Endothelial cell of umbilical vein (primary cell): ENCODE measurements at regions not wholly inside any gene's neighbourhood (a gene's known extent, or its start where the extent isn't known, plus 50 kb on each side); places are given as distances from the start of the nearest gene placed in this dataset.

Source experiments
- BruUV-seq: library from RNA; stranded (reverse); fragments of 400-500 nt; replicated peaks from 2 replicates; lab custom pipeline; 2021; lab: Mats Ljungman, UMichigan
- CTCF ChIA-PET: fragments of 300-600, 350-600 bp; sonication (Branson Sonifier 250); formaldehyde crosslinking; loops from one replicate; lab custom pipeline; 2021; ENCODE audit warnings: antibody characterized with exemption, inconsistent platforms; lab: Charles Lee
- POLR2A ChIA-PET: fragments of 300-600, 350-600 bp; sonication (Branson Sonifier 250); formaldehyde crosslinking; loops from one replicate; lab custom pipeline; 2021; ENCODE audit warnings: antibody characterized with exemption, inconsistent platforms; lab: Charles Lee
- DNase-seq: peaks from one replicate; pipeline ENCODE4 v3.0.0-alpha.2; 2011; ENCODE audit warnings: low read depth, low spot score
- FAIRE-seq: peaks from 2 replicates; lab custom pipeline; 2011; peaks lifted over from hg19 to GRCh38; lab: Jason Lieb, UNC
- H2AFZ ChIP-seq: 2 replicates; pipeline ENCODE4 v1.6.0; 2012; ENCODE audit warnings: low read depth, low read length, control low read depth, inconsistent platforms
- H3K27ac ChIP-seq: 2 replicates; pipeline ENCODE4 v1.5.1; 2011; ENCODE audit warnings: low read depth, mild to moderate bottlenecking, control low read depth, low read length, moderate library complexity; ENCODE audit not compliant: insufficient read depth
- H3K27me3 ChIP-seq, 2 experiments: 2 replicates each; pipeline versions ENCODE4 v1.6.0 to v1.6.1; 2011; ENCODE audit warnings: low read length in 2 of 2, mixed read lengths in 1 of 2; ENCODE audit not compliant: control insufficient read depth in 2 of 2, insufficient read depth in 2 of 2
- H3K36me3 ChIP-seq, 2 experiments: 2 replicates in 1 of 2; 3 replicates in 1 of 2; pipeline ENCODE4 v1.5.1; 2011; ENCODE audit warnings: low read length in 2 of 2, mild to moderate bottlenecking in 1 of 2, moderate library complexity in 1 of 2; ENCODE audit not compliant: control insufficient read depth in 2 of 2, insufficient read depth in 2 of 2; ENCODE audit errors: extremely low read depth in 1 of 2
- H3K4me1 ChIP-seq: 3 replicates; pipeline ENCODE4 v1.5.1; 2011; ENCODE audit warnings: mild to moderate bottlenecking, low read length; ENCODE audit not compliant: control insufficient read depth, insufficient read depth; ENCODE audit errors: extremely low read depth
- H3K4me2 ChIP-seq: 2 replicates; pipeline ENCODE4 v1.6.1; 2011; ENCODE audit warnings: low read length, control low read depth, mixed read lengths; ENCODE audit not compliant: insufficient read depth
- H3K4me3 ChIP-seq, 3 experiments: fragments of 200-600 bp in 1 of 3; sonication (generic), shearing (Covaris generic) in 1 of 3; replicated peaks in 1 of 3; 2 replicates each; pipeline ENCODE4 v1.5.1; 2011 to 2016; ENCODE audit warnings: control low read depth in 3 of 3, low read length in 3 of 3, mild to moderate bottlenecking in 2 of 3, inconsistent platforms in 1 of 3, low read depth in 1 of 3, moderate library complexity in 1 of 3; ENCODE audit not compliant: insufficient read depth in 1 of 3
- H3K79me2 ChIP-seq: 2 replicates; pipeline ENCODE4 v1.6.0; 2012; ENCODE audit warnings: low read length, inconsistent platforms; ENCODE audit not compliant: control insufficient read depth, insufficient read depth
- H3K9ac ChIP-seq: replicated peaks from 2 replicates; pipeline ENCODE3; 2011; ENCODE audit warnings: low read length, control low read depth; ENCODE audit not compliant: insufficient read depth; ENCODE audit errors: extremely low read depth
- H3K9me1 ChIP-seq: replicated peaks from 3 replicates; pipeline ENCODE4 v1.6.0; 2011; ENCODE audit warnings: mild to moderate bottlenecking, low read length; ENCODE audit not compliant: control insufficient read depth, insufficient read depth; ENCODE audit errors: extremely low read depth
- H3K9me3 ChIP-seq: replicated peaks from 2 replicates; pipeline ENCODE4 v1.5.1; 2012; ENCODE audit warnings: low read length, inconsistent platforms; ENCODE audit not compliant: control insufficient read depth, insufficient read depth
- H4K20me1 ChIP-seq: replicated peaks from 2 replicates; pipeline ENCODE3; 2011; ENCODE audit warnings: mild to moderate bottlenecking, low read length; ENCODE audit not compliant: control insufficient read depth, insufficient read depth; ENCODE audit errors: extremely low read depth
- CTCF ChIP-seq, 2 donors: IDR thresholded peaks; 1 replicate in 1 of 2; 2 replicates in 1 of 2; pipeline ENCODE4 v1.5.1; 2011; ENCODE audit warnings: low read length in 2 of 2, mild to moderate bottlenecking in 2 of 2, moderate library complexity in 2 of 2, control low read depth in 1 of 2, inconsistent platforms in 1 of 2, low read depth in 1 of 2; ENCODE audit not compliant: insufficient read depth in 1 of 2; ENCODE audit errors: extremely low read depth in 1 of 2
- EZH2 ChIP-seq: IDR thresholded peaks from 2 replicates; pipeline ENCODE4 v1.6.1; 2012; ENCODE audit warnings: borderline replicate concordance, low read depth, mild to moderate bottlenecking, moderate library complexity, low read length, inconsistent platforms; ENCODE audit not compliant: severe bottlenecking
- FOS ChIP-seq: IDR thresholded peaks from 2 replicates; pipeline ENCODE4 v1.6.1; 2011; ENCODE audit warnings: mild to moderate bottlenecking, low read length, moderate library complexity, borderline replicate concordance; ENCODE audit not compliant: insufficient read depth
- JUN ChIP-seq: IDR thresholded peaks from 2 replicates; pipeline ENCODE4 v1.6.1; 2011; ENCODE audit warnings: borderline replicate concordance, low read depth; ENCODE audit not compliant: insufficient read length, insufficient read depth
- MYC ChIP-seq: IDR thresholded peaks from one replicate; pipeline ENCODE4 v1.6.1; 2011; ENCODE audit warnings: mild to moderate bottlenecking, low read depth, low read length
- POLR2A ChIP-seq: IDR thresholded peaks from 2 replicates; pipeline ENCODE4 v1.6.1; 2012; ENCODE audit warnings: low read depth, mild to moderate bottlenecking, control low read depth, low read length
- POLR2AphosphoS5 ChIP-seq: IDR thresholded peaks from 2 replicates; pipeline ENCODE4 v1.6.1; 2012; ENCODE audit warnings: low read depth, mild to moderate bottlenecking, control low read depth, low read length, moderate library complexity; ENCODE audit not compliant: insufficient read depth
- dilution Hi-C: fragments of 300-500 bp; cut with MboI; formaldehyde crosslinking; loops from one replicate; pipeline ENCODE4 v1.15.0; 2019; ENCODE audit warnings: low sequenced_read_pairs; ENCODE audit not compliant: extremely low pct_ligation_motif_present
- intact Hi-C: fragments of 100-400 bp; cut with micrococcal nuclease; formaldehyde crosslinking; loops from one replicate; pipeline ENCODE4 v1.10.0; 2022
- TF ChIP-seq, protein P1 (sequence below): IDR thresholded peaks from 2 replicates; pipeline ENCODE4 v1.6.1; 2011; ENCODE audit not compliant: insufficient read depth, insufficient read length

DNA sequence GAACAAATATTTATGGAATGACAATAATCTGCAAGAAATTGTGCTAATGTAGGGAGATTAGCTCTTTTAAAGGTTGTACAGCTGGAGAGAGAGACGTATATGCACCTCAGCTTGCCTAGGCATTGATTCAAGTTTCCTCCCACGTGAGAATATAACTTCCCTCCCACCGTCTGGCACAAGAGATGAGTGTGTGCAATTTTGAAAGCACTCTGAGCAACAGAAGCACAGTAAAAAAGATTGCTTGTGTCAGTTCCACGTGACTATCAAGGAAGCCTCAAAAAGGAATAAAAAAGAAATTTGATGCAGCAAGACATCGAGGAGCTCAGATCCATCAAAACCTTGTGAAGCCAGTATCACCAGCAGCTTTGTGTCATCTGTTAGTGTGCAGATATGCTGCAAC lies 435.3 kb downstream of the TUSC7 start:
- Histone ChIP-seq H3K27me3 (no peaks in the 10 kb centered on the region), H3K9me1 (no peaks in the 10 kb centered on the region), H3K9me3 (no peaks in the 10 kb centered on the region), H3K27ac (no peak overlapping the region), H2AFZ (no peak overlapping the region), H3K4me2 (no peak overlapping the region), H4K20me1 (no peaks in the 10 kb centered on the region), H3K79me2 (no peaks in the 10 kb centered on the region), H3K4me1 (no peaks in the 10 kb centered on the region), H3K36me3 (no peaks in the 10 kb centered on the region), H3K9ac (no peak overlapping the region), H3K4me3 (no peak overlapping the region)
- no TSS peak for BruUV-seq
- intact Hi-C loops, result no loop called here
- FAIRE-seq (peak; percentile 47), DNase-seq (no peak)
- CTCF ChIA-PET, result interaction anchor here (1.0 to 1.9 kb wide), 2 partner anchors 9 to 11 kb away, joined by 4 read pairs; no protein-coding TSS in a partner anchor
- TF ChIP-seq, protein P1, sequence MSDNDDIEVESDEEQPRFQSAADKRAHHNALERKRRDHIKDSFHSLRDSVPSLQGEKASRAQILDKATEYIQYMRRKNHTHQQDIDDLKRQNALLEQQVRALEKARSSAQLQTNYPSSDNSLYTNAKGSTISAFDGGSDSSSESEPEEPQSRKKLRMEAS, result no peak
- TF ChIP-seq POLR2AphosphoS5 (no peak), MYC (no peak), FOS (no peak), JUN (no peak), POLR2A (no peak), EZH2 (no peak)
- dilution Hi-C loops, result no loop called here
- POLR2A ChIA-PET, result no interaction called here

DNA sequence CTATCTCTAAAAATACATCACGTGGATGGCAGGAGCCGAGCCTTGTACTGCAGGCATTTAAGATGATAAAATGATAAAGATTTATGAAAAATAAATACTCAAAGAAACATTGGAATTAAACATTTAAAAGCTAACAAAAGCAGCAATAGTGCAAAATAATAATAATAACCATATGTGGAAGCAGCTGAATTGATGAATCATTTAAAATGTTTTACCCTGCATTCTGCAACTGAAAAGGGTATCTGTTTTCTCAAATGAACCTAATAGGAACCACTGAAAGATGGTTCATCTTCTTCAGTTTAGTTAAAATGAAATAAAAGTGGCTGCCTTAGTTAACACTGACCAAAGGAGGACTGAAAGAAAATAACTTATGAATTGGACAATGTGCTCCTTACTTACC lies 436.1 kb downstream of the TUSC7 start:
- no peak overlapping the region for H2AFZ ChIP-seq
- no peak overlapping the region for H3K9ac ChIP-seq
- CTCF ChIA-PET, result interaction anchor here (1.0 to 1.9 kb wide), 2 partner anchors 10 kb away, joined by 4 read pairs; no protein-coding TSS in a partner anchor
- dilution Hi-C loops (no loop called here), intact Hi-C loops (no loop called here)
- H3K79me2 ChIP-seq, result no peaks in the 10 kb centered on the region
- no peak for FAIRE-seq
- BruUV-seq, result no TSS peak
- no peak for TF ChIP-seq EZH2
- TF ChIP-seq POLR2AphosphoS5, result no peak
- no peak for TF ChIP-seq CTCF (IDR thresholded peaks at IDR 0.05; ENCODE audit: extremely low read depth in 1 of 2, insufficient read depth in 1 of 2, low read depth in 1 of 2, low read length in 2 of 2)
- no peak for TF ChIP-seq JUN
- TF ChIP-seq, protein P1, result no peak
- H4K20me1 ChIP-seq, result no peaks in the 10 kb centered on the region
- no peaks in the 10 kb centered on the region for H3K9me3 ChIP-seq
- H3K4me1 ChIP-seq, result no peaks in the 10 kb centered on the region
- H3K36me3 ChIP-seq, result no peaks in the 10 kb centered on the region
- no peaks in the 10 kb centered on the region for H3K27me3 ChIP-seq
- H3K4me2 ChIP-seq, result no peak overlapping the region
- POLR2A ChIA-PET, result no interaction called here
- no peaks in the 10 kb centered on the region for H3K9me1 ChIP-seq
- no peak for DNase-seq
- no peak overlapping the region for H3K27ac ChIP-seq
- no peak overlapping the region for H3K4me3 ChIP-seq
